LNCaP clone FGC (cell line): ENCODE measurements at regions not wholly inside any gene's neighbourhood (a gene's known extent, or its start where the extent isn't known, plus 50 kb on each side); places are given as distances from the start of the nearest gene placed in this dataset.

Experiments used
- DNase-seq: peaks from one replicate; pipeline ENCODE4 v3.0.0-alpha.2; 2011; ENCODE audit warnings: low read depth
- H3K4me3 ChIP-seq: 2 replicates; pipeline ENCODE4 v1.5.1; 2011; ENCODE audit warnings: mild to moderate bottlenecking, low read depth, low read length, control low read depth
- TF ChIP-seq, protein P1 (sequence below): IDR thresholded peaks from 2 replicates; pipeline ENCODE4 v1.5.1; 2012; ENCODE audit warnings: mild to moderate bottlenecking; ENCODE audit not compliant: control insufficient read depth, insufficient read depth; ENCODE audit errors: extremely low read depth

GRCh38 chr4:1505511-1506460 is 99.5 kb upstream of the NKX1-1 start:
- no peak overlapping the region for H3K4me3 ChIP-seq
- DNase-seq: no peak
- TF ChIP-seq, protein P1, sequence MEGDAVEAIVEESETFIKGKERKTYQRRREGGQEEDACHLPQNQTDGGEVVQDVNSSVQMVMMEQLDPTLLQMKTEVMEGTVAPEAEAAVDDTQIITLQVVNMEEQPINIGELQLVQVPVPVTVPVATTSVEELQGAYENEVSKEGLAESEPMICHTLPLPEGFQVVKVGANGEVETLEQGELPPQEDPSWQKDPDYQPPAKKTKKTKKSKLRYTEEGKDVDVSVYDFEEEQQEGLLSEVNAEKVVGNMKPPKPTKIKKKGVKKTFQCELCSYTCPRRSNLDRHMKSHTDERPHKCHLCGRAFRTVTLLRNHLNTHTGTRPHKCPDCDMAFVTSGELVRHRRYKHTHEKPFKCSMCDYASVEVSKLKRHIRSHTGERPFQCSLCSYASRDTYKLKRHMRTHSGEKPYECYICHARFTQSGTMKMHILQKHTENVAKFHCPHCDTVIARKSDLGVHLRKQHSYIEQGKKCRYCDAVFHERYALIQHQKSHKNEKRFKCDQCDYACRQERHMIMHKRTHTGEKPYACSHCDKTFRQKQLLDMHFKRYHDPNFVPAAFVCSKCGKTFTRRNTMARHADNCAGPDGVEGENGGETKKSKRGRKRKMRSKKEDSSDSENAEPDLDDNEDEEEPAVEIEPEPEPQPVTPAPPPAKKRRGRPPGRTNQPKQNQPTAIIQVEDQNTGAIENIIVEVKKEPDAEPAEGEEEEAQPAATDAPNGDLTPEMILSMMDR: no peak

DNA sequence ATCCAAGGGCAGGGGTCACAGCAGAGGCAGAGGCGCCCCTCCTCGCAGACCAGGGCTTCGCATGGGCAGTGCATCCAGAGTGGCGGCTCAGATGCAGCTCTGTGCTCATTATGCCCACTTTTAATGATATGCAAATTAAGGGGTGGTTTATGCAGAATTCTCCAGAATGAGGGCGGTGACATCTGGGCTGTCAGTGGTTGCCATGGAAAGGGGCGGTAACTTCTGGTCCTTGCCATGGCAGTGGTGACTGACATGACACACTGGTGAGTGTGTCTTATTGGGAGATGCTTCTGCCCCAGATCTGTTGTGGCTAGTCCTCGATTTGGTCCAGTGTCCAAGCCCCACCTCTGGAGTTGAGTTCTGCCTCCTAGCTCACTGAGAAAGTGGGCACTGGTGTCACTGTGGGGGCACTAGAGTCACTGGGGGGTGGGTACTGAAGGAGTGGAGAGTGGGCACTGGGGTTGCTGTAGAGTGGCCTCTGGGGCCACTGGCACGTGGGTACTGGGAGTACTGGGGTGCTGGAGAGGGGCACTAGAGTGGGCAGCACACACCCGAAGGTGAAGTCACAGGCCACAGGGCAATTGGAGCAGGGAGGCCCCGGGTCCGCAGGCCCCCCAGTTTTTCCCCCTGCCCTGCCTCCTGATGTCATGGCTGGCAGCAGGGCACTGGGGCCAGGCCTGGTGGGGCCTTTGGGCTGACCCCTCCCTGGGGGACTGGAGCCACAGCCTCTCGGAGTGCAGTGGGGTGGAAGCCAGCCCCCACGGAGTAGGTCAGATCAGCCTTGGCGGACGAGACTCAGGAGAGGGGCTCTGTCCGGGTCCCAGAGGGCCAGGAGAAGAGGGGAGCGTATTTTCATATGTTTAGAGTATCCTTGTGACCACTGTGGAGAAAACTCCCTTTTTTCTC is 98.6 kb upstream of the NKX1-1 start:
- TF ChIP-seq, protein P1: no peak
- no peak for DNase-seq
- no peak overlapping the region for H3K4me3 ChIP-seq

GRCh38 chr4:1503583-1504471 is 97.6 kb upstream of the NKX1-1 start:
- no peak for DNase-seq
- TF ChIP-seq, protein P1: no peak
- H3K4me3 ChIP-seq: no peak overlapping the region

GRCh38 chr4:1502976-1503375 is 96.7 kb upstream of the NKX1-1 start:
- no peak overlapping the region for H3K4me3 ChIP-seq
- TF ChIP-seq, protein P1: no peak
- DNase-seq: no peak

GRCh38 chr4:1502501-1502886 is 96.3 kb upstream of the NKX1-1 start:
- TF ChIP-seq, protein P1: no peak
- no peak overlapping the region for H3K4me3 ChIP-seq
- no peak for DNase-seq

DNA sequence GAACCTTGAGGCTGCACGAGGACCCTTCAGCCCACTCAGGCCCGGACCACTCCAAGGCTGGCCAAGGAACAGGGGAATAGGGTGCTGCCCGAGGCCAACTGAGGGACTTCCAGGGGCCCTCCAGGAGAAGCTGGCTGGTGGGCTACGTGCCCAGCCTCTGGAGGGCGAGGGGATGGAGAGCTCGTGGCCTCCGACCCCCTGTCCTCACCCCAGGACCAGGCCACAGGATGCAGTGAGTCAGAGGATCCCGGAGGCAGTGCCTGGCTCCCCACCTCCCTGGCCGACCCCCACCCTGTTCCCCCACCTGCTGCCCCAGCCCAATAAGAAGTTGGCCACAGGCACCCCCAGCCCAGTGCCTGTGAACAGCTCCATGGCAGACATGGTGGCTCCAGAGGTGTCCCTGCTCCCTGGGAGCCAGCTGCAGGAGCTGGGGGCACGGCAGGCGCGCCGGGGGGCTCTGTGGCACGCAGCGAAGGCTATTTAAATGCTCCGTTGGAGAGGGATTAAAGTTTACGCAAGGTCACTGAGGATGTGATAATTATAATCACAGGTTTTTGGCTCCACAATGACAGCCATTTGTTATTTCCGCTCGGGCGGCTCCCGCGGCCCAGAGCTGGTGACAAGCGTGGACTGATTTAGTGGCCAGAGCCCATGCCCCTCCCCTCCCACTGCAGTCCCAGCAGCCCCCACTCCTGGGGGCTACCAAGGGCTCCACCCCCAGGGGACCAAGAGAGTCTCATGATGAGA is 95.7 kb upstream of the NKX1-1 start:
- DNase-seq: no peak

More for the DNA sequence above, 95.7 kb upstream of the NKX1-1 start:
- TF ChIP-seq, protein P1: no peak
- no peak overlapping the region for H3K4me3 ChIP-seq
